Stimulated activated naive CD4-positive, alpha-beta T cell (primary cell): ENCODE measurements at regions not wholly inside any gene's neighbourhood (a gene's known extent, or its start where the extent isn't known, plus 50 kb on each side); places are given as distances from the start of the nearest gene placed in this dataset.
"Not testable (repeated sequence)": the region's sequence is repeated elsewhere in the genome, so short reads cannot be mapped to it uniquely, and the experiment has no call there.

Experiments used
- DNase-seq, 6 experiments: peaks; one replicate each; lab custom pipeline; 2025; lab: John Stamatoyannopoulos, UW

DNA sequence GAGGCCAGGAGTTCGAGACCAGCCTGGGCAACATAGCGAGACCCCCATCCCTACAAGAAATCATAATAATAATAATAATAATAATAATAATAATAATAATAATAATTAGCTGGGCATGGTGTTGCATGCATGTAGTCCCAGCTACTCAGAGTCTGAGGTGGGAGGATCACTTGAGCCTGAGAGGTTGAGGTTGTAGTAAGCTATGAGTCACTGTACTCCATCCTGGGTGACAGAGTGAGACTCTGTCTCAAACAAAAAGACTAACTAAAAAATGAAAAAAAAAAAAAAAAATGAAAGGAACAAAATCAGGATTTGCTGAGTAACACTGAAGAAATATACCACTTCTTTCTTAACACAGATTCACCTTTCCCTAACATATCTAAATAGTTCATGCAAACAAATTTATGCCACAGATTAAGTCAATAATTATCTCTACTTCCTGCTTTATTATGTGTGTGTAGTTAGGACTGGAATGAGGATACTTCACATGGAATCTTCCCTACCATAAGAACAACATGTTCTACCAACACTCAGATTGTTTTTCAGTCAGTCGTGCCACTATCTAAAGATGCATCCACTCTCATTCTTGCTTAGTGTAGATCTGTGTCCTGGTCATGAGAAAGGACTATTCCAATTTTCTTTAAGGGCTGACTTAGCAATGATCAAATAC, 928.7 kb downstream of the SLC4A3 start:
- no peak for DNase-seq

DNA sequence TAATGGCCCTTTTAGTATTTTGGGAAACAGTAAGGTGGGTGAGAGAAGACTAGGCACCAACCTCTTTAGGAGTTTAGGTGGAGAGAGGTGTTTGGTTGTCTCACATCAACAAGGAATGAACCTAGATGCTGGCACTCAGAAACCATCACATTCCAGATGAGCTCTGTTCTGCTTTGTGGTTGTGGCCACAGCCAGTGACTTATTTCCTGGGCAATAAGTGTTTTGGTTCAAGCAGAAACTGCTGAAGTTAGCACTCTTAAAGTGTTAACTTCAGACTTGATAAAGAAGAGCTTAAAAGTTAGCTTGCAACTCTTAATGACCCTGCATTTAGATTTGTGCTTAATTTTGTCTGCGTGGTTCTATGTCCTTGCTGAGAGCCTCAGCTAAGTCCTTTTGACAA, 929.2 kb downstream of the SLC4A3 start:
- no peak for DNase-seq

DNA sequence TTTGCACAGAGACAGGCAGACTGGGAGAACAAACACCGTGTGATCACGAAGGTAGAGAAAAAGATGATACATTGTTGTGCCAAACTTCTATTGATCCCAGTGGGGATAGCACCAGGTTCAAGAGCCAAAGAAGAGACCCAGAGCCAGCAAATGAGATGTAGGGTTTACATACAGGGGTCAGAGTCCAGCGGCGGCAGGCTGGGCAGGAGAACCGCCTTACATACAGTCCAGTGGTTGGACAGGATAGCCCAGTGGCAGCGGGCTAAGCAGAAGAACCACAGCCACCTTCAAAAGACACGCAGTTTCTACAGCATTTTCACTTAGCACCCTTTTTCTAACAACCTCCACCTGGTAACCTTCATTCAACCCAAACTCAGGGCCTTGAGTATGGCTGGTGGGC, 932.8 kb downstream of the SLC4A3 start:
- no peak for DNase-seq

DNA sequence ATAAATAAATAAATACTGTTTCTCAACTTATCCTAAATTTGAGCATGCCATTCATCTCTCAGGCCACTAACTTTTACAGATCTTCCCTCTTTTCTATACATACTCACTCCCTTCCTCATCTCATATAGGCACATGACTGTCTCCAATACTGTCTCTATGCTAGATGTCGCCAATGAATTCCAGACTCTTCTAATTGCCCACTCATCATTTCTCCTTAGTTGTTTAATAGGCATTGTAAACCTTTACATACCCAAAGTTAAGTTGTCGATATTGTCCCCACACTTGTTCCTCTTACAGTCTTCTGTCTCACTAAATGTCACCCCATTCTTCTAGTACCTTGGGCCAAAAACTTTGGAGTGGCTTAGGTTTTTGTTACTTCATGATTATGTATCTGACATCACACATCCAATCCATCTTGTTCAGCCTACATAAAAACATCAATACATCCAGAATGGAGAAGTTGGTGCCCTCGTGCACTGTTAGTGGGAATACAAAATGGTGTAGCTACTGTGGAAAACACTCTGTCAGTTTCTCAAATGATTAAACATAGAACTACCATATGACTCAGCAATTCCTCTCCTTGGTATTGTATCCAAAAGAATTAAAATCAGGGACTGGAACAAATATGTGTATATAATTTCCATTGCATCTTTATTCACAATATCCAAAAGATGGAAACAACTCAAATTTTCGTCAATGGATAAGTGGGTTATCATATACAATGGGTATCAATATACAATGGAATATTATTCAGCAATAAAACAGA, 935.1 kb downstream of the SLC4A3 start:
- no peak for DNase-seq

DNA sequence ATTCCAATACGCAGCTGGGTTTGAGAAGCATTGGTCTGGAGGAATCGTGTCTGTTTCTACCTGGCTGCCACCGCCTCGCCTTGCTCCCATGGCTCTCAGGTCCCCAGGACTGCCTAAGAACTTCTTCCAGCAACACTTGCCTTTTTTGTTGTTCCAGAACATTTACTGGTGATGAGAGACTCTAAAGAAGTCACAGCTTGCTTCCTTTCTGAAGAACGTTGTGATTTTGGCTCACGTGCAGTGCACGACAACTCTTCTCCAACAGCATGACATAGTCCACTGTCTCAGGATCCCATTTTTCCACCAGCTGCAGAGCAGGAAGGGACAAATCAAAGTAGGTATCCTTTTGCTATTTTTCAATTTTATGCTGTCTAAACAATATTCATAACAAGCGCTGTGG, 940.9 kb downstream of the SLC4A3 start:
- no peak for DNase-seq

DNA sequence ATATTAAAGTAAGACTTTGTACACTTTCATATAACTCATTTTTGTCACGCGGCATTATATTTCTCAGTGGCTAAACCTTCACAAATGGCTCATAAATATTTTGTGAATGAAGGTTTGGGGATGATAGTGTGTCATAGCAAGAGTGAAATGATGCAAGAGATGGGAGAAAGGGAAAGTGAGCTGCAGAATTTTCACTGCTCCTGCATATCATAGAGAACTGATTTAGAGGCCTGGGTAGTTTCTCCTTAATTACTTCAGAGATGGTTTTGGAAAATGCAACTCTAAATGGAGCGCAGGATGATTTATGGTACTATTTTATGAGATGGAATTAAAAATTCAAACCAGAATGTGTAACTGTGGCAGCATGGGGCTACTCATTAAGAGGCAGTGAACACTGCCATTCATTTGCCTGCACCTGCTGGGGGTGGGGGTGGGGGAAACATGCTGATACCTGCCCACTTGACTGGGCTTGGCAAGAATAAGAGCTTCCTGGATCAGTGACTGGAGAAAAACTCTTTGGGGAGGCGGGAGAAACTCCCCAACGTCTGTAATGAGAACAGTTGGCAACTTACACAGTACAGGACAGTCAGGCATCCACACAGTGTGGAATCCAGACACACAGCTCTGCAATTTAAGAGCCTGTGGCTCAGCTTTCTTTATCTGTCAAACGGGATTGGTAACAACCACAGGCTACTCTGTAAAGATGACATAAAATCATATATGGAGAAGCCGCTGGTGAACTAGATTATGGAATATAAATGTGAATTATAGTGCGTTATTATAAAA, 941.9 kb downstream of the SLC4A3 start:
- no peak for DNase-seq

GRCh38 chr2:220572385-220572784, 945.0 kb downstream of the SLC4A3 start:
- no peak for DNase-seq

DNA sequence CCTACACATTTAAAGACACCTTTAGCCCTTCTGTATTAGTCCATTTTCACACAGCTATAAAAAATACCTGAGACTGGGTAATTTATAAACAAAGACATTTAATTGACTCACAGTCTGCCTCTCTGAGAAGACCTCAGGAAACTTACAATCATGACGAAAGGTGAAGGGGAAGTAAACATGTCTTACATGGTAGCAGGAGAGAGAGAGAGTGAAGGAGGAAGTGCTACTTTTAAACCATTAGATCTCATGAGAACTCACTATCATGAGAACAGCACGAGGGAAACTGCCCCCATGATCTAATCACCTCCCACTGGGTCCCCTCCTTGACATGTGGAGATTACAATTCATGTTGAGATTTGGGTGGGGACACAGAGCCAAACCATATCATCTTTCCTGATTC, 946.6 kb downstream of the SLC4A3 start:
- DNase-seq, result no peak

- no peak for DNase-seq
Measured at GRCh38 chr2:220575963-220576362, 948.5 kb downstream of the SLC4A3 start.

- no peak for DNase-seq
Measured at GRCh38 chr2:220579452-220579851, 952.0 kb downstream of the SLC4A3 start.

DNA sequence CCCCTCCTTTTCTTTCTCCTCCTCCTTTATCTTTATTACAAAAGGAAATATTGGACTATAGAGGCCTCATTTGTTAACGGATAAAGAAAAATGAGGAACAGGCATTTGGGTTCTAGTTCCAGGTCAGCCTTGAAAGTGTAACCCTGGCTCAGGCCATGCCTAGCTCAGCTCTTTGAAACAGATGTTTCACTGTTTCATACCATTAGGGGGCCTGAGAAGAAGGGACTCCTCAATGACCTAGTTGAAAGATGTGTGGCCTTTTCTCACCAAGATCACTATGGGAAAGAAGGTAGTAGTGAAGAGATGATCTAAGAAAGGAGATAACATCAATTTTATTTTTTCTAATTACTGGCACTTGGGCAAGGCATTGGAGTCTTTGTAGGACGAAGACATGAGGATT, 952.7 kb downstream of the SLC4A3 start:
- DNase-seq, result no peak

- no peak for DNase-seq
Measured at GRCh38 chr2:220583725-220584124, 956.3 kb downstream of the SLC4A3 start.

GRCh38 chr2:220585241-220585640, 957.8 kb downstream of the SLC4A3 start:
- no peak for DNase-seq

DNA sequence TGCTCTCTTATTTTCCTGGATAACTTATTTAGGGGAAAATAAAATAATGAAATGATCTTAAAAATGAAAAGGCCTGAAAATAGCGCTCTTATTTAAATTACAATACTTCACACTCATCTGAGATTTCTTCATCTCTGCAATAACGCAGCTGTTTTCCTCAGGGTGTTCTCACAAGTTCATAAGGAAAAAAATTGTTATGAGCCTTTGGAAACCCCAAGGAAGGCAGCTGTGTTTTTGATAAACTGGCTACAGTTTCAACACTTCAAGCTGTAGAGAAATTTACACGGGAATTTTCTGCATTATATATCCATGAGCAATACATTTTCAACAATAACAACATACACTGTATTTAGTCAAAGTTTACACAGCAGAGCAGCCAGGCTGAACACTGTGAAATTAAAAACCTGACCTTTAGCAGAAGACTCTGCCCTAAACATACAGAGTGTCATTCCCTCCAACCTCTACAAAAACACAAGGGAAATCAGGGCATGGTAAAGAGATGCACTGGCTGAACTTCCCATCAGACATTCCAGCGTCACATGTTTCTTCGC, 959.6 kb downstream of the SLC4A3 start:
- no peak for DNase-seq

GRCh38 chr2:220588148-220588547, 960.7 kb downstream of the SLC4A3 start:
- DNase-seq, result no peak

DNA sequence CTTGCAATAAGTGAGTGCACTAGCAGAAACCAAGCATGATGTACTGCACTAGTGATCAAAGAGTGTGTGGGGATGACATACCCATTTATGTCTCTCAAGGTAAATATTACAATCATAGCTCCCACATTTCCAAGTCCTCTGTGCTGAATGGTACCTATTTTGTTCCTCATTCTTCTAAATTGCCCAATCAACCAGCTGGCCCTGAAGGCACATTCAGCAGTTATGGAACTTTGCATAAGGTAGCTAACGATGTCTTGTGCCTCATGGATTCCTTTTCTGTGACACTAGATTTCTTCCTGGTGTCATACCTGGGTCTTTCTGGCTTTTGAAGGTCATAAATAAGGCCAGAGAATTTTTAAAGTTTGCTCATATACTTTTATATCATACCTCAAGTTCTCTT, 963.0 kb downstream of the SLC4A3 start:
- DNase-seq, result no peak

DNA sequence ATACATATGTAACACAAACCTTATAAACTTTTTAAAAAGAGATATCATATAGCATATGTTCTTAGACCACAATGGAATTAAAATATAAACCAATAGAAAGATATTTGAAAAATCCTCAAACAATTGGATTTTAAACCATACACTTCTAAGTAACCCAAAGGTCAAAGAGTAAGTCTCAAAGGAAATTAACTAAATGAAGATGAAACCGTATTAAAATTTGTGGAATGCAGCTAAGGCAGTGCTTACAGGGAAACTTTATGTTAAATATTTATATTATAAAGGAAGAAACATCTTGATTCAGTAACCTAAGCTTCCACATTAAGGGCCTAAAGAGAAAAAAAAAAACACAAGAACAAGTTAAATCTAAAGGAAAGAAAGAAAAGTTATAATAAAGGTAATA, 966.1 kb downstream of the SLC4A3 start:
- DNase-seq, result no peak

DNA sequence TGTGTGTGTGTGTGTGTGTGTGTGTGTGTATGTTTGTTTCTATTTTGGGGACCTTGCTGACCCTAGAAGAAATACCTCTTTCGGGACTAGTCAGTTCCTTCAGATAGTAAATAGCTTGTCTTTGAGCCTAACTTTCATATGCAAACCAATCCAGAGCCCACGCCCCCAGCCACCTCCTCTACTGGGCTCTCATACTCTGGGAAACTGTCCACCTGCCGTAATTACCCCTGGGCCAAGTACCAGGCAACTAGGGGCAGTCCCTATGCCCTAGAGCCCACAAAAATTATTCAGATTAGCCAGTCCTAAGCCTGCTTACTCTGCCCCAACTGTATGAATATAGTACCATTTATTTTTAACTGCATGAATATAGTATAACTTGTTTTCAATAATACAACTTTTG, 970.4 kb downstream of the EPHA4 start:
- DNase-seq, result no peak

GRCh38 chr2:220613004-220613403, 959.1 kb downstream of the EPHA4 start:
- not testable (repeated sequence) for DNase-seq

DNA sequence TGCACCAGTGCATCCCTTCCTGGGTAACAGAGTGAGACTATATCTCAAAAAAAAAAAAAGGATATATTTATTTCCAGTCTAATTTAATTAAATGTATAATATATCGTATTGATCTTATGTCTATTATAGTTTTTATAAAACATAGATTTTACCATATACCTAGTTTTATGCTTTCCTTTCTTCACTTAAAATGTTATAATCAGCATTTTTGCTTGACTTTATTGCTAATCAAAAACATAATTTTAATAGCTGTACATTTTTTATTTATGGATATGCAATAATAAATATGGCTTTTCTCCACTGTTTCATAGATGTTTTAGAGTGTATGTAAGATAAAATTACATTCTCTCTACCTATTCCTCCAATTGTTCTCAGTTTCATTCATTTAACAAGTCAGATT, 958.0 kb downstream of the EPHA4 start:
- no peak for DNase-seq

- DNase-seq, result no peak
Measured at GRCh38 chr2:220619525-220620220, 952.4 kb downstream of the EPHA4 start.

GRCh38 chr2:220626603-220627002, 945.5 kb downstream of the EPHA4 start:
- no peak for DNase-seq
